ENCODE measurements at regions not wholly inside any gene's neighbourhood (a gene's known extent, or its start where the extent isn't known, plus 50 kb on each side); places are given as distances from the start of the nearest gene placed in this dataset.

GRCh38 chr11:134800826-134801225, 388.8 kb upstream of the B3GAT1 start:
- no peak for DNase-seq (ENCODE audit: low read depth in 2 of 2)

- no peak for DNase-seq (ENCODE audit: low read depth in 2 of 2)
Observed at GRCh38 chr11:134800130-134800529, 388.1 kb upstream of the B3GAT1 start.

GRCh38 chr11:134799386-134799785, 387.3 kb upstream of the B3GAT1 start:
- no peak for DNase-seq (ENCODE audit: low read depth in 2 of 2)

- DNase-seq (ENCODE audit: low read depth in 2 of 2), result no peak
Observed at GRCh38 chr11:134797411-134798089, 385.5 kb upstream of the B3GAT1 start.

GRCh38 chr11:134795017-134795416, 383.0 kb upstream of the B3GAT1 start:
- no peak for DNase-seq (ENCODE audit: low read depth in 2 of 2)

GRCh38 chr11:134794192-134794591, 382.1 kb upstream of the B3GAT1 start:
- DNase-seq (ENCODE audit: low read depth in 2 of 2), result no peak

GRCh38 chr11:134792677-134793076, 380.6 kb upstream of the B3GAT1 start:
- no peak for DNase-seq (ENCODE audit: low read depth in 2 of 2)

GRCh38 chr11:134792044-134792443, 380.0 kb upstream of the B3GAT1 start:
- no peak for DNase-seq (ENCODE audit: low read depth in 2 of 2)

- no peak for DNase-seq (ENCODE audit: low read depth in 2 of 2)
Observed at GRCh38 chr11:134791102-134791501, 379.1 kb upstream of the B3GAT1 start.

- DNase-seq (ENCODE audit: low read depth in 2 of 2), result no peak
Observed at GRCh38 chr11:134789104-134789503, 377.1 kb upstream of the B3GAT1 start.

- DNase-seq (ENCODE audit: low read depth in 2 of 2), result no peak
Observed at GRCh38 chr11:134786636-134787035, 374.6 kb upstream of the B3GAT1 start.

- no peak for DNase-seq (ENCODE audit: low read depth in 2 of 2)
Observed at GRCh38 chr11:134785660-134786284, 373.7 kb upstream of the B3GAT1 start.

- no peak for DNase-seq (ENCODE audit: low read depth in 2 of 2)
Observed at GRCh38 chr11:134785059-134785458, 373.0 kb upstream of the B3GAT1 start.

GRCh38 chr11:134784568-134784967, 372.5 kb upstream of the B3GAT1 start:
- DNase-seq (ENCODE audit: low read depth in 2 of 2), result no peak

- no peak for DNase-seq (ENCODE audit: low read depth in 2 of 2)
Observed at GRCh38 chr11:134784046-134784445, 372.0 kb upstream of the B3GAT1 start.

GRCh38 chr11:134783234-134783633, 371.2 kb upstream of the B3GAT1 start:
- no peak for DNase-seq (ENCODE audit: low read depth in 2 of 2)

GRCh38 chr11:134781380-134781866, 369.4 kb upstream of the B3GAT1 start:
- DNase-seq (ENCODE audit: low read depth in 2 of 2), result no peak

GRCh38 chr11:134780486-134781147, 368.6 kb upstream of the B3GAT1 start:
- no peak for DNase-seq (ENCODE audit: low read depth in 2 of 2)

- DNase-seq (ENCODE audit: low read depth in 2 of 2), result no peak
Observed at GRCh38 chr11:134779179-134779578, 367.1 kb upstream of the B3GAT1 start.

- DNase-seq (ENCODE audit: low read depth in 2 of 2), result no peak
Observed at GRCh38 chr11:134768463-134768862, 356.4 kb upstream of the B3GAT1 start.

- no peak for DNase-seq (ENCODE audit: low read depth in 2 of 2)
Observed at GRCh38 chr11:134765565-134765964, 353.5 kb upstream of the B3GAT1 start.

- DNase-seq (ENCODE audit: low read depth in 2 of 2), result no peak
Observed at GRCh38 chr11:134764966-134765365, 352.9 kb upstream of the B3GAT1 start.

GRCh38 chr11:134764367-134764766, 352.3 kb upstream of the B3GAT1 start:
- no peak for DNase-seq (ENCODE audit: low read depth in 2 of 2)
